Naive thymus-derived CD4-positive, alpha-beta T cell (primary cell): ENCODE measurements at regions not wholly inside any gene's neighbourhood (a gene's known extent, or its start where the extent isn't known, plus 50 kb on each side); places are given as distances from the start of the nearest gene placed in this dataset.
"Not testable (repeated sequence)": the region's sequence is repeated elsewhere in the genome, so short reads cannot be mapped to it uniquely, and the experiment has no call there.

Source experiments
- ATAC-seq: fragments of 150-1000 bp; cut with Tn5 transposase; 2 replicates; pipeline ENCODE4 v1.10.0; 2021; ENCODE audit warnings: mild to moderate bottlenecking, moderate library complexity
- CTCF ChIA-PET: fragments of 350-600 bp; sonication (Branson Sonifier 250); formaldehyde crosslinking; loops from one replicate; lab custom pipeline; 2021; ENCODE audit warnings: antibody characterized with exemption; lab: Charles Lee
- POLR2A ChIA-PET: fragments of 350-600 bp; sonication (Branson Sonifier 250); formaldehyde crosslinking; loops from one replicate; lab custom pipeline; 2021; ENCODE audit warnings: antibody characterized with exemption, inconsistent platforms; lab: Charles Lee
- DNase-seq, 9 donors: peaks; one replicate each; pipeline versions ENCODE4 v3.0.0 to v3.0.0-alpha.2; 2020 to 2022; ENCODE audit warnings: mixed read lengths in 1 of 9
- H3K27ac ChIP-seq: one replicate; pipeline ENCODE4 v1.7.0; 2013; ENCODE audit warnings: mild to moderate bottlenecking, low read depth, low read length, moderate library complexity
- H3K27me3 ChIP-seq, 2 donors: one replicate each; pipeline ENCODE4 v1.7.0; 2013; ENCODE audit warnings: low read length in 2 of 2, mild to moderate bottlenecking in 2 of 2, moderate library complexity in 2 of 2; ENCODE audit not compliant: control insufficient read depth in 2 of 2, insufficient read depth in 2 of 2
- H3K36me3 ChIP-seq, 3 experiments: 1 replicate in 2 of 3; 2 replicates in 1 of 3; pipeline ENCODE4 v1.7.0; 2013; ENCODE audit warnings: low read length in 3 of 3, mild to moderate bottlenecking in 3 of 3, moderate library complexity in 1 of 3; ENCODE audit not compliant: insufficient read depth in 3 of 3, control insufficient read depth in 2 of 3
- H3K4me1 ChIP-seq, 2 donors: one replicate each; pipeline ENCODE4 v1.7.0; 2013; ENCODE audit warnings: low read length in 2 of 2, mild to moderate bottlenecking in 2 of 2, moderate library complexity in 1 of 2; ENCODE audit not compliant: control insufficient read depth in 2 of 2, insufficient read depth in 2 of 2
- H3K4me3 ChIP-seq: 2 replicates; pipeline ENCODE4 v1.7.0; 2013; ENCODE audit warnings: mild to moderate bottlenecking, low read length
- H3K9me3 ChIP-seq, 3 experiments: 1 replicate in 2 of 3; 2 replicates in 1 of 3; pipeline ENCODE4 v1.7.0; 2013; ENCODE audit warnings: low read length in 3 of 3; ENCODE audit not compliant: control insufficient read depth in 2 of 3
- H3K27ac Mint-ChIP-seq, 9 donors: one replicate each; pipeline ENCODE4 v1.8.0; 2020 to 2022; ENCODE audit warnings: mixed read lengths in 9 of 9, mild to moderate bottlenecking in 8 of 9, moderate library complexity in 5 of 9, inconsistent platforms in 2 of 9
- H3K27me3 Mint-ChIP-seq, 5 donors: one replicate each; pipeline ENCODE4 v1.8.0; 2021 to 2022; ENCODE audit warnings: mixed read lengths in 5 of 5, mild to moderate bottlenecking in 1 of 5
- H3K36me3 Mint-ChIP-seq, 5 donors: one replicate each; pipeline ENCODE4 v1.8.0; 2020 to 2022; ENCODE audit warnings: mixed read lengths in 5 of 5, mild to moderate bottlenecking in 3 of 5, inconsistent platforms in 1 of 5
- H3K4me1 Mint-ChIP-seq, 7 donors: one replicate each; pipeline ENCODE4 v1.8.0; 2020 to 2022; ENCODE audit warnings: mixed read lengths in 7 of 7, mild to moderate bottlenecking in 3 of 7, inconsistent platforms in 1 of 7
- H3K4me3 Mint-ChIP-seq, 10 donors: one replicate each; pipeline ENCODE4 v1.8.0; 2020 to 2022; ENCODE audit warnings: mild to moderate bottlenecking in 10 of 10, mixed read lengths in 10 of 10, moderate library complexity in 6 of 10, inconsistent platforms in 2 of 10
- H3K9me3 Mint-ChIP-seq, 11 donors: one replicate each; pipeline ENCODE4 v1.8.0; 2020 to 2022; ENCODE audit warnings: mixed read lengths in 11 of 11, mild to moderate bottlenecking in 4 of 11, inconsistent platforms in 1 of 11, moderate library complexity in 1 of 11
- intact Hi-C, 2 donors: fragments of 100-400 bp; cut with micrococcal nuclease; formaldehyde crosslinking; loops; one replicate each; pipeline ENCODE4 v1.15.1; 2023

DNA sequence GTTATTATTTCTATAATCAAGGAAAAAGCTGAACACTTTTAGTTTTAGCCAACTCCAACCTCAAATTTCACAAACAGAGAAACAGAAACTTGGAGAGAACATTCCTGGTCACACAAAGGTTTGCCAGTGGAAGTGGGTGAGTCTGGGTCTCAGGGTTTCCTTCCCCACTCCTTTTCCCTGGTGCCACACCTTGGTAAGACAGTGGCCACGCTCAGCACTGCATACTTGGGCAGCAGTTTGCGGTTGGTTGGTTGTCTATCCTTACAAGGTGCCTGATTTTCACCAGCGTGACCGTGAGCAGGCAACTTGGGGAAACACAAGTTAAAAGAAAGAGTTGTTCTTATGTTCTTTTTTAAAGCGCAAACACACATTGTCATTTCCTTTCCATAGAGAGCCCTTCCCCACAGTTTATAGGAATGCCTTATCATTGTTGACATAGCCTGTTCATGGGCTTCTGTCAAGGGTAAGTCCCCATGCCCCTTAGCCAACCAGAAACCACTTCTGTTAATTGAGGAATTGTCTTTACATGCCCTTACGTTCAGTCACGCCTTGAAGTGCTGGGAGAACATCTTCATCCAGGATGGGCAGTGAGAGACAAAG is 82.2 kb downstream of the RIN2 start:
- H3K4me3 ChIP-seq, result no peak overlapping the region
- no peak for DNase-seq
- H3K4me1 ChIP-seq, result no peaks in the 10 kb centered on the region
- Mint-ChIP-seq H3K36me3 (no peaks in the 10 kb centered on the region), H3K27me3 (peaks cover 0 to 7% (median 4%) of the 10 kb centered on the region in 5 donors), H3K9me3 (peaks cover 0 to 7% (median 2%) of the 10 kb centered on the region in 11 donors), H3K27ac (no peak overlapping the region), H3K4me1 (no peaks in the 10 kb centered on the region), H3K4me3 (no peak overlapping the region)
- no peaks in the 10 kb centered on the region for H3K36me3 ChIP-seq
- H3K27ac ChIP-seq, result no peak overlapping the region
- no peaks in the 10 kb centered on the region for H3K27me3 ChIP-seq
- POLR2A ChIA-PET, result no interaction called here
- CTCF ChIA-PET, result no interaction called here
- intact Hi-C loops, result no loop called here
- ATAC-seq, result no peak
- no peaks in the 10 kb centered on the region for H3K9me3 ChIP-seq

DNA sequence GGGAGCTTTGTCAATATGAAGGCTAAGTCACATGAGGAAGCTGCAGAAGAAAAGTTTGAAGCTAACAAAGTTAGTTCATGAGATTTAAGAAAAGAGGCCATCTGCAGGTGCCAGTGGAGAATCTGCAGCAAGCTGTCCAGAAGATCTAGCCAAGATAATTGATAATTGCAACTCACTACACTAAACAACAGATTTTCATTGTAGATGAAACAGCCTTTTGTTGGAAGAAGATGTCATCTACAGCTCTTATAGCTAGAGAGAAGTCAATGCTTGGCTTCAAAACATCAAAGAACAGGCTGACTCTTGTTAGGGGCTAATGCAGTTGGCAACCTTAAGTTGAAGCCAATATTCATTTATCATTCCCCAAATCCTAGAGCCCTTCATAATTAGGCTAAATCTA is 83.7 kb downstream of the RIN2 start:
- Histone ChIP-seq H3K9me3 (no peaks in the 10 kb centered on the region), H3K27me3 (no peaks in the 10 kb centered on the region), H3K4me3 (no peak overlapping the region), H3K4me1 (no peaks in the 10 kb centered on the region), H3K27ac (no peak overlapping the region), H3K36me3 (no peaks in the 10 kb centered on the region)
- intact Hi-C loops, result no loop called here
- CTCF ChIA-PET, result no interaction called here
- Mint-ChIP-seq H3K27ac (no peak overlapping the region), H3K9me3 (peaks cover 0 to 8% (median 4%) of the 10 kb centered on the region in 11 donors), H3K36me3 (no peaks in the 10 kb centered on the region), H3K4me1 (no peaks in the 10 kb centered on the region), H3K27me3 (peaks cover 4 to 13% (median 7%) of the 10 kb centered on the region in 5 donors), H3K4me3 (no peak overlapping the region)
- ATAC-seq, result no peak
- no peak for DNase-seq
- POLR2A ChIA-PET, result no interaction called here

DNA sequence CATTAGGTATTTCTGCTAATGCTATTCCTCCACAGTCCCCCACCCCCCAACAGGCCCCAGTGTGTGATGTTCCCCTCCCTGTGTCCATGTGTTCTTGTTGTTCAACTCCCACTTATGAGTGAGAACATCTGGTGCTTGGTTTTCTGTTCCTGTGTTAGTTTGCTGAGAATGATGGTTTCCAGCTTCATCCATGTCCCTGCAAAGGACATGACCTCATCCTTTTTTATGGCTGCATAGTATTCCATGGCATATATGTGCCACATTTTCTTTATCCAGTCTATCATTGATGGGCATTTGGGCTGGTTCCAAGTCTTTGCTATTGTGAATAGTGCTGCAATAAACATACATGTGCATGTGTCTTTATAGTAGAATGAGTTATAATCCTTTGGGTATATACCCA is 86.8 kb downstream of the RIN2 start:
- H3K4me3 Mint-ChIP-seq, H3K9me3 Mint-ChIP-seq, H3K36me3 Mint-ChIP-seq, DNase-seq, POLR2A ChIA-PET, intact Hi-C loops, H3K27ac Mint-ChIP-seq, H3K27me3 ChIP-seq, CTCF ChIA-PET, H3K4me3 ChIP-seq, H3K4me1 Mint-ChIP-seq, ATAC-seq, H3K4me1 ChIP-seq, H3K9me3 ChIP-seq, H3K36me3 ChIP-seq, H3K27ac ChIP-seq: not testable (repeated sequence)
- peaks cover 4 to 19% (median 10%) of the 10 kb centered on the region in 5 donors for H3K27me3 Mint-ChIP-seq

DNA sequence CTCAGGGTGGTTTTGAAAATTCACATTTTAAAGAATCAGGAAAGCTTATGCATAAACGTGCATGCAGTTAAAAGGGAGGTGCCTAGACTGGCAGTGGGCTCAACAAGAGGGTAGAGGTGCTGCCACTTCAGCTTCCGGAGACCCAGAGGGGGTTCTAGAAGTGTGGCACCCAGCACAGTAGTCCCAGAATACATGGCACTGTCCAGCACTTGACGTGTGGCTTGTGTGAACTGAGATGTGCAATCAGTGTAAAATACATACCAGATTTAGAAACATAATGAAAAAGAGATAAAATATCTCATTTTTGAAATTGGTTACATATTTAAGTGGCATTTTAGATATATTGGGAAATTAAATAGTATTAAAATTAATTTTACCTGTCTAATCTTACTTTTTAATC is 89.3 kb downstream of the RIN2 start:
- Histone ChIP-seq H3K27me3 (no peaks in the 10 kb centered on the region), H3K36me3 (no peaks in the 10 kb centered on the region), H3K4me1 (no peaks in the 10 kb centered on the region), H3K4me3 (no peak overlapping the region), H3K27ac (no peak overlapping the region), H3K9me3 (no peaks in the 10 kb centered on the region)
- H3K27ac Mint-ChIP-seq, result no peak overlapping the region
- peaks cover 4 to 20% (median 18%) of the 10 kb centered on the region in 5 donors for H3K27me3 Mint-ChIP-seq
- H3K4me1 Mint-ChIP-seq, result no peaks in the 10 kb centered on the region
- H3K36me3 Mint-ChIP-seq, result no peaks in the 10 kb centered on the region
- intact Hi-C loops, result no loop called here
- ChIA-PET CTCF (no interaction called here), POLR2A (no interaction called here)
- H3K4me3 Mint-ChIP-seq, result no peak overlapping the region
- no peak for ATAC-seq
- DNase-seq, result no peak
- peaks cover 0 to 12% (median 4%) of the 10 kb centered on the region in 11 donors for H3K9me3 Mint-ChIP-seq

DNA sequence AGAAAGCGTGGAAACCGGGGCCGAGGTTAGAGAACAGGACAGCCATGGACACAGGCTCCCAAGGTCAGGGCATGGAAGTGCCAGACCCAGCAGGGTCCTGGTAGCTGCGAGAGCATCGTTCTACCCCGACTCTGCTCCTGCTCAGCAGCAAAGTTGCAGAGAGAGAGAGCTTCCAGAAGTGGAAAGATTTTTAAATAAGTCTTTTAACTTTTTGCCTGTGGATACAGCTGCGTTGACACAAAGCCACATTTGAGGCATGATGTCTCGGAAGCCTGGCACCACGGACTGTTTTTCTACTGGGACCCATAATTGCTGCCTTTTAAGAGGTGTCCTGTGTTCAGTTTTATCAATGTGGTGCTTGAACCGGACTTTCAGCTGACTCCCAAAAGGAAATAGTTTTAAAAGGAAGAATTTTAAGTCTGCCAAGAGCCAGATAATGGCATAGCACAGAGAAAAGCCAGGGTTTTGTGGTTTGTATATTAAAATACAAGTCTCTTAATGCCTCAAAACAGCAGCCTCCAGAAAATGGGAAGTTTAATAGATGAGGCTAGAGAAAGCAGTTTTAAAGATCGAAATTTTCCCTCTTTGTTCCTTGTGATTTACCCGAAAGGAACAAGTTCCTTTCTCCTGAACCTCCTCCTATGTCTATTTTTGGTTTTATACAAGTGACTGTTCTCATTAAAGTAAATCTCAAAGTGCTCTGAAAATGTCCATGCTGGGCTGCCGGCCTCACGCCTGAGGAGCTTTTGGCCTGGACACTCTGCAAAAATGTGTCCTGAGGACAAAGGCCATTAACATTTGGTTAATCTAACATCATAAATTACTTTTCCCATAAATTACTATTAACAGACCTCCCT is 91.5 kb downstream of the RIN2 start:
- Mint-ChIP-seq H3K9me3 (peaks cover 0 to 10% (median 2%) of the 10 kb centered on the region in 11 donors), H3K36me3 (no peaks in the 10 kb centered on the region), H3K27ac (no peak overlapping the region), H3K4me1 (no peaks in the 10 kb centered on the region), H3K4me3 (no peak overlapping the region), H3K27me3 (peaks cover 4 to 20% (median 15%) of the 10 kb centered on the region in 5 donors)
- no peak for ATAC-seq
- no peak overlapping the region for H3K27ac ChIP-seq
- ChIA-PET POLR2A (no interaction called here), CTCF (no interaction called here)
- intact Hi-C loops, result no loop called here
- no peaks in the 10 kb centered on the region for H3K36me3 ChIP-seq
- no peak for DNase-seq
- H3K9me3 ChIP-seq, result no peaks in the 10 kb centered on the region
- no peaks in the 10 kb centered on the region for H3K4me1 ChIP-seq
- H3K27me3 ChIP-seq, result no peaks in the 10 kb centered on the region
- H3K4me3 ChIP-seq, result no peak overlapping the region

DNA sequence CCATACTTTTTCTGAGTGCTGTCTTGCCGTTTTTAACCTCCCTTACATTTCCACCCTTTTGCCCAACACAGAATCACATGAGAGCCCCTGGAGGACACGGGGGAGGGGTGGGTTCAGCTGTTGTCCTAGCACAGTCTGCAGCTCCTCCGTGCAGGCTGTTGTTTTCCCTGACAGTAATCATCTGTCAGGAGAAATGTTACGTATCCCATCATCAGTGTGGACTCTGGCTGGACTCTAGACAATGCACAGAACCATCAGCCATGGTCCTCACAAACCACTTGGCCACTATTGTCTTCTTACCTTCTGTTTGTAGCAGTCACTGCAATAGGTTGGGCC is 92.1 kb downstream of the RIN2 start:
- Histone ChIP-seq H3K36me3 (no peaks in the 10 kb centered on the region), H3K9me3 (no peaks in the 10 kb centered on the region), H3K27ac (no peak overlapping the region), H3K4me3 (no peak overlapping the region), H3K27me3 (no peaks in the 10 kb centered on the region), H3K4me1 (no peaks in the 10 kb centered on the region)
- intact Hi-C loops, result no loop called here
- Mint-ChIP-seq H3K4me3 (no peak overlapping the region), H3K27me3 (peaks cover 4 to 20% (median 15%) of the 10 kb centered on the region in 5 donors), H3K27ac (no peak overlapping the region), H3K4me1 (no peaks in the 10 kb centered on the region), H3K9me3 (peaks cover 0 to 11% (median 2%) of the 10 kb centered on the region in 11 donors), H3K36me3 (no peaks in the 10 kb centered on the region)
- no peak for ATAC-seq
- ChIA-PET CTCF (no interaction called here), POLR2A (no interaction called here)
- no peak for DNase-seq

DNA sequence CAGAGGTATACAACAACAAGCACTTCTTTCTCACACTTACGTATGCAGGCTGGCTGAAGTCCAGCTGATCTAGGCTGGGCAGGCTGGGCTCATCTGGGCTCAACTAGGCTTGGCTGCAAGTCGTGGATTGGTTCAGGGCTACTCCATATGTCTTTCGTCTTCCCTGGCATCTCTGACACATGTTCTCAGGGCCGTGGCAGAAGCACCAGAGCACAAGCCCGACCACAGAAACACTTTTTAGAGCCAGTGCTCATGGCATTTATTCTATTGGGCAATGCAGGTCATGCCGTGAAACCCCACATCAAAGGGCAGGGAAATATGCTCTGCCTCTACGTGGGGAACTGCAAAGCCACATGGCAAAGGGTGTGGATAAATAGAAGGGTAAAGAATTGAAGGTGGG is 93.8 kb downstream of the RIN2 start:
- H3K27me3 Mint-ChIP-seq, result peaks cover 0 to 14% (median 12%) of the 10 kb centered on the region in 5 donors
- H3K4me3 Mint-ChIP-seq, result no peak overlapping the region
- H3K4me1 Mint-ChIP-seq, result peaks cover 0 to 2% (median 0%) of the 10 kb centered on the region in 7 donors
- Histone ChIP-seq H3K4me1 (no peaks in the 10 kb centered on the region), H3K4me3 (no peak overlapping the region), H3K27ac (no peak overlapping the region), H3K9me3 (no peaks in the 10 kb centered on the region), H3K36me3 (no peaks in the 10 kb centered on the region), H3K27me3 (no peaks in the 10 kb centered on the region)
- no peaks in the 10 kb centered on the region for H3K36me3 Mint-ChIP-seq
- DNase-seq (no peak), ATAC-seq (no peak)
- intact Hi-C loops, result no loop called here
- CTCF ChIA-PET, result no interaction called here
- peaks cover 0 to 14% (median 0%) of the 10 kb centered on the region in 11 donors for H3K9me3 Mint-ChIP-seq
- POLR2A ChIA-PET, result no interaction called here
- H3K27ac Mint-ChIP-seq, result no peak overlapping the region
